GM21447 (cell line): ENCODE measurements at regions not wholly inside any gene's neighbourhood (a gene's known extent, or its start where the extent isn't known, plus 50 kb on each side); places are given as distances from the start of the nearest gene placed in this dataset.

Source experiments
- ATAC-seq: cut with Tn5 transposase; IDR thresholded peaks from one replicate; pipeline ENCODE4 v1.9.1; 2021; ENCODE audit not compliant: unreplicated experiment

GRCh38 chr5:65068410-65068809 lies 299.7 kb downstream of the CWC27 start:
- peak; percentile 36 for ATAC-seq

- no peak for ATAC-seq
Observed at GRCh38 chr5:65070026-65070425, 301.3 kb downstream of the CWC27 start.

- no peak for ATAC-seq
Observed at GRCh38 chr5:65072850-65073249, 304.1 kb downstream of the CWC27 start.

- no peak for ATAC-seq
Observed at GRCh38 chr5:65073250-65073661, 304.5 kb downstream of the CWC27 start.

- no peak for ATAC-seq
Observed at GRCh38 chr5:65075623-65076250, 307.0 kb downstream of the CWC27 start.

- peak; percentile 77 for ATAC-seq
Observed at GRCh38 chr5:65076251-65076869, 307.6 kb downstream of the CWC27 start.

- ATAC-seq: no peak
Observed at GRCh38 chr5:65077653-65078052, 308.9 kb downstream of the CWC27 start.

- no peak for ATAC-seq
Observed at GRCh38 chr5:65078331-65078730, 309.6 kb downstream of the CWC27 start.

- no peak for ATAC-seq
Observed at GRCh38 chr5:65081071-65081470, 312.3 kb downstream of the CWC27 start.

- ATAC-seq: no peak
Observed at GRCh38 chr5:65084795-65085515, 316.2 kb downstream of the CWC27 start.

GRCh38 chr5:65085516-65085850 lies 316.8 kb downstream of the CWC27 start:
- ATAC-seq: no peak

GRCh38 chr5:65086234-65086890 lies 317.6 kb downstream of the CWC27 start:
- no peak for ATAC-seq

GRCh38 chr5:65087154-65087553 lies 318.4 kb downstream of the CWC27 start:
- no peak for ATAC-seq

GRCh38 chr5:65094279-65094678 lies 325.5 kb downstream of the CWC27 start:
- ATAC-seq: no peak

GRCh38 chr5:65098393-65098792 lies 329.7 kb downstream of the CWC27 start:
- no peak for ATAC-seq
